ENCODE measurements at regions not wholly inside any gene's neighbourhood (a gene's known extent, or its start where the extent isn't known, plus 50 kb on each side); places are given as distances from the start of the nearest gene placed in this dataset.

DNA sequence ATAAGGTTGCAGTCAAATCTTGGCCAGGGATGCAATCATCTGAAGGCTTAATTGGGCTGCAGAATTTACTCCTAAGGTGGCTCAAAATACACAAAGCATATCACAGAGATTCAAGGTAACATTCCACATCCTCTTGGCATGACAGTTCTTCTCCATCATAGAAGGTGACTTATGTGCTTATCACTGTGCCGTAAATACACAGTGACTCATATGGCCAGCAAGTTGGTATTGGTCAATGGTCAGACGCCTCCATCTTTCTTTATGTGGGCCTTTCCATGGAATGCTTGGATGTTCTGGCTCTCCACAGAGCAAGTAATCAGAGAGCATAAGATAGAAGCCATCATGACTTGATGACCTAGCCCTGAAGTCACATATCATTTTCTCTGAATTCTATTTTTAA, 168.8 kb upstream of the ST8SIA2 start:
- DNase-seq: no peak

DNA sequence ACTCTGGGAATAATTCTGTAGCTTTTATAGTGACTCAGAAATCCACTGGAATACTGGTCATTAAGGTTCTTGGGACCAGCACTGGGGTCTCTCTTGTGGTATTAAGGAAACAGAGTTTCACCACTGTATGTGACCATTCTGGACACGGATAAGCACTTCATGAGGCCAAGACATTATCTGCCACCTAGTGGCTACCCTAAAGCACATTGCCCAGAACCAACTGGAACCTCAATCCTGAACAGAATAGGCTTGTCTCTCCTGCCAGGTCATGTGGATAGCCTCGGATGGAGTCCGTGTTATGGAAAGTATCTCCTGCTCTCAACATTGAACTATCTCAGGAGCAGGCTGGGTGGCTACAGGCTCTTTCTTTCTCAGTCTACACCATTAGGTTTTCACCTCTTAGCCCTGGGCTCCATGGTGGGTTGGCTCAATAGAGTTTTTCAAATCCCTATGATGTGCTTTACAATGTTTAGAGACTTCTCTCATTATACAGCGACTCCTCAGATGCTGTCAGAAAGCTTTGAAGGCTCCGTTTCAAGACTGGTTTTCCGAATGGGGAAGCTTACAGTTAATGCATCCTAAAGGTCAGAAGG, 167.6 kb upstream of the ST8SIA2 start:
- no peak for DNase-seq

DNA sequence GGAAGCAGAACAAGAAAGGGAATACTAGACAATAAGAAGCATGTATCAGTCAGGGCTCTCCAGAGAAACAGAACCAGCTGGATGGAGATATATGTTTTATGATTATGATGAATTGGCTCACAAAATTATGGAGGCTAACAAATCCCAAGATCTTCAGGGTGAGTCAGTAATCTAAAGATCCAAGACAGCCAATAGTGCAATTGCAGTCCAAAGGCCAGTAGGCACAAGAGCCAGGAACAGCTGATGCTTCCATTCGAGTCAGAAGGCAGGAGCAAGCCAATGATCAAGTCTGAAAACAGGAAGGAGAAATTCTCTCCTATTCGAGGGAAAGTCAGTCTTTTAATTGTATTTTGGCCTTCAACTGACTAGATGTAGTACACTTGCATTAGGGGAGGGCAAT, 164.9 kb upstream of the ST8SIA2 start:
- DNase-seq: no peak

DNA sequence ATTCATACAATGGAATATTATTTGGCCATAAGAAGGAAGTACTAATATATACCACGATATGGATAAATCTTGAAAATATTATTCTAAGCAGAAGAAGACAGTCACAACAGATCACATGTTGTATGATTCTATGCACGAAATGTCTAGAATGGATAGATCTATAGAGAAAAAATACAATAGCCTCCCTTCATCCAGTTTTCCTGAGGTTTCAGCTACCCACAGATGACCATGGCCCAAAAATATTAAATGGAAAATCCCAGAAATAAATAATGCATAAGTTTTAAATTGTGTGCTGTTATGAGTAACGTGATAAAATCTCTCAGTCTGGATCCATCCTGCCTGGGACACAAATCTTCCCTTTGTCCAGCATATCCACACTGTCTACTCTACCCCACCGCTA, 162.2 kb upstream of the ST8SIA2 start:
- no peak for DNase-seq

DNA sequence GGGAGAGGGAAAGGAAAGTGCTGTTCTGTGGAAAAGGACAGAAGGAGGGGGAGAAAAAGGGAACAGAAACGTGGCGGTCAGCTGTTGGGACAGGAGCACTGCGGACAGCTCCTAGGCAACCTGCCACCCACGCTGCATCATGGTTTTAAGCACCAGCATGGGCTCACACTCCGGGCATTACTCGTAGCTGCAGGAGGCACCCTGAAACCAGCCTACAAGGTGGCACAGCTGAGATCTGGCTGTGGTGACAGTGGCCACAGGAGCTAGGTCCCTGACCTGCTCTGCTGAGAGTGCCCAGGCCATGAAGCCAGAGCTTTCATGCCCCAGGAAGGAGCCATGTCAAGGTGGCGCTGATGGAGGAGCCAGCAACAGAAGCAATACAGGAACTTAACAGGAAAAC, 161.4 kb upstream of the ST8SIA2 start:
- no peak for DNase-seq

DNA sequence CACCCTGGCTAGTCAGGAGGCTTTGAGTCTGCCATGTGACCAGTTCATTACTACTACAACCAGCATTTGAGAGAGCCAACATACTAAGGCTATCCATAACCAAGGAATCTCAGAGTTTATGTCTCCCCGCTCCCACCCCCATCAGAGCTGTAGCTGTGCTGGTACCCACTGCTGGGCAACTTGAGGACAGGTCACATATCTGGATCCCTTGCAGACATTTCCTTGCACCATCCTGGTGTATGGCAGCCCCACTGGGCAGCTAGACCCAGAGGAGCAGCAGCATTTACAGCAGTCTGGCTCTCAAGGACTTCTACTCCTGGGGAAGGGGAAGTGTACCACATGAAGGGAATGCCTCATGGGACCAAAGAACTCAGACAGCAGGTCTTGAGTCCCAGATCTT, 160.8 kb upstream of the ST8SIA2 start:
- DNase-seq: no peak

DNA sequence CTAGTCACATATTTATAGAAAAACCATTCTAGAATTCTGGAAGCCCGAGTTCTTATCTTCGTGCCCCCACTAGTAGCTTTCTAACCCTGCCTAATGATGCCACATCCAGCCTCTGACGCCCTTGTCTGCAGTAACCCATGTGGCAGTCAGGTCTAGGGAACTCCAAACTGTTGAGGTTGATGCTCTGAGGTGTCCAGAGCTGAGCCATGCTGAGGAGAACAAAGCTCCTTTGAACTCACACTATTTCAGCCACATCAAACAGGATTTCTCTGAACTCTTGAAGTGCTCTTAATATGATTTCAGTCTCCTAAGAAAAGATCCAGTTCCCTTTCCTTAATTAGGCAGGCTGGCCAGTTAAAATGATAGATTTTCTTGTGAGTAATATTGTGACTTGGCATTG, 150.5 kb upstream of the ST8SIA2 start:
- DNase-seq: no peak

DNA sequence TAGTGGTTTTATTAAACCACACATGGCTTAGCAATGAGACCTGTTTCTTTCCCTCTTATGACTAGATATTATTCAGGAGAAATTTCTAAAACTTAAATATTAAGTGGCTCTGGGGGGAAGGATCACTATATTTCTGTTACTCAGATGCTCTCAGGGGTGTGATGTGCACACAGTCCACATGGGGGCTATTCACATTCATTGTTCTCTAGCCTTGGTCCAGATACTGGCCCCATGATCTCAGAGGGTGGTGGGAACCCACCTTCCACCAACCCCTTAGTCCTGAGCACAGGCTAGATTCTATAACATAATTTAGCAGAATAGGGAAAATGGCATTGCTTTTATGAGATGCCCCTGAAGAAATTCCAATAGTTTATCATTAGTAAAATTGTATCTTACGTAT, 149.0 kb upstream of the ST8SIA2 start:
- no peak for DNase-seq

DNA sequence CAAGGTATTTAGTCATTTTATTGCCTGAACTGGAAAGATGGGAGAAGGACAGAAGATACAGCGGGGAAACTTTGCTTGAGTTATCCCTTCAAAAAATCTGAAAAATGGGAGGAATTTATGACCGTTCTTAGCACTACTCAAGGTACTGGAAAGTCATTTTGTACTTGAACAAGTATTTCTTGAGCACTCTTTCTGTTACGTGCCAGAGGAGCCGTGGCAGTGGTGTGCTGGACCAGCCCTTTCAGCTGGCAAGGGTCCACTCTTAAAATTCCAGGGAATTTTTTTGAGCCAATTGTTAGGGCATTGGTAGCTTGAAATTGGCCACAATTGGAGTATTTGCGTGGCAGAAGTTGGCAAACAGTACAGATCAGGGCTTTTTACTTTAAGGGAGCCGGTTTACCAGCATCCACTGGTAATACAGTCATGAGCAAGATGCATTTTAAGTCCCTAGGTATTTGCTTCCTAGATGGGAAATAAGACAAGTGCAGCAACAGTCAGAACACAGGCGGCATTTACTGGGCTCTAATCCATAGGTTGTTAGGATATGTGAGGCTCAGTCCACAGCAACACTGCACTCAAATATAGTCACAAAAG, 145.9 kb upstream of the ST8SIA2 start:
- DNase-seq: no peak

DNA sequence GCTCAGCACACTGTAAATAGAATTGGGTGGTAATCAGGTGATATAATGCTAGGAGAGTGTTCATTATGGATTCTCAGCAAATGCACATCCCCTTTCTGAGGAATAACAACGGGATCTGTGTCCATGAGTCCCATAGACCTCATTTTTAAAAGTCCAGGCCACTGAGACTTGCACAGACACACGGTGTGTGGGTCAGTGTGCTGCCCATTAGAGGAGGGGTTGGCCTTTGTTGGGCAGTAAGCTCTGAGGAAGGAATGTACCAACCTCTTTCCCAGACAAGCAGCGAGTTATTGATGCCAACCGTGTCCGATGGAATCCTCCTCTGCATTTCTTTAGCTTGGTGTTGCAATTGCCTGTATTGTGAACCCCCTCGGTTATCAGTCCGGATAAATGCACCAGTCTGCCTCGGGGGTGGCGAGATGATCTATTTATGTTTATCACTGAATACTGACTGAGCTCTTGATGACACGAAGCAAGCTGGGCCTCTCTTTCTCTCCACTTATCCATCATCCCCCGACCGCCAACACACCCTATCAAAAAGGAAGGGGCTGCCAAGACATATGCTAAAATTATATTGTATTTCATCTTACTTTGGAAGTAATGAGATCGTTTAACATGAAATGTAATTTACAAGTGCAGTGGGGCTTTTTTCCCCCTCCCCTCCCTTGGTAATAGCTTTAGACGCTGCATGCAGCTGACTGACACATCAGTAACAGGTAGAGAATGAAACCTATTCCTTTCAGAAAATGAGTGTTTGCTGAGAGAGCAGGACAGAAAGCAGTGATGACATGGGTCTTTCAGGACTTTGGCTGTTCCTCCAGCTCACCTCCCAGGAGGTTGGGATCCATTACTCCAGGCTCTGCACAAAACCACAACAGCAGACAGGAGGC, 126.6 kb upstream of the ST8SIA2 start:
- no peak for DNase-seq

DNA sequence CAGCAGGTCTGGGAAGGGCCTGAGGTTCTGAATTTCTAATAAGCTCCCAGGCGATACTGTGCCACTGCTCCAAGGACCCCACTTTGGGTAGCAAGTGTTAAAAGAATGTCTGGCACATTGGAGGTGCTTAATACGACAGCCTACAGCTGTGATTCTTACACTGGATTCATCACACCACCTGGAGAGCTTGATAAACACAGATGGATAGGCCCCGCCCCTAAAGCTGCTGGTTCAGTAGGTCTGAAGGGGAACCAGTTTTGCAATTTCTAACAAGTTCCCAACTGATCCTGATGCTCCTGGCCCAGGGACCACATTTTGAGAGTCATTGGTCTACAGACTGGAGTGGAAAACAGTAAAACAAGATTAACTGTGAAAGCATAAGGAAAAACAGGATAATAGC, 124.8 kb upstream of the ST8SIA2 start:
- DNase-seq: no peak

DNA sequence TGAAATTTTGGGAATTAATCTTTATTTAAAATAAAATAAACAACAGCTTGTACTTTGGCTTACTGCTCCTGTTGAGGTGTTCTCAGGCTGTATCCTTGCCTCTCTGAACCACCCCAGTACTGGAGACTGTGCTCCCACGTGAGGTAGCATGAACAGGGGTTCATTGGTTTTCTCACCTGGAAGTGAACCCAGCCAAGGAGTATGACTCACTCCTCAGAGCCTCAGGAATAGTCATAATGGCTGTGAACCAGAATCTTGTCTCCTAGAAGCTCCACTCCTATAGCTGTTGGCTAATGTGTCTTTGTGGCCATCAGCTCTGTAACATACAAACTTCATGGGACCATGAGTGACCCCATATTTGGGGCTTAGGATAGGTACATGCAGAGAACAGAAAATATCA, 122.5 kb upstream of the ST8SIA2 start:
- DNase-seq: peak; percentile 10

DNA sequence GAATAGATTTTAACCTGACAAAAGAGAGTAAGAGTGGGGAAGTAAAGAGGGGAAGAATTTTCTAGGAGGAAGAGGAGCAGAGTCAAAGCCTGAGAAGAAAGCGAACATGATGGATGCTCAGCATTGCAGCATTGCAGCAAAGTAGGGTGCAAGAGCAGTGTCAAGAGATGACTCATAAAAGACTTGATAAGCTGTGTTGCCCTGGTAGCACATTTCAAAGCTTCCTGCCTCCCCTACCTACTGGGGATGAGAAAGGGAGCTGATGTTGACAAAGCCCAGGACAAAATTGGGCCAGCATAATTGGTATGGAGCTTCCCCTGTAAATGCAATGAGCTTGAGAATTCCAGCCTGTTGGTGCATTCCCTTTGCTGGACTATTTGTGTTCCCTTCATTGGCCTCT, 121.6 kb upstream of the ST8SIA2 start:
- peak; percentile 24 for DNase-seq

DNA sequence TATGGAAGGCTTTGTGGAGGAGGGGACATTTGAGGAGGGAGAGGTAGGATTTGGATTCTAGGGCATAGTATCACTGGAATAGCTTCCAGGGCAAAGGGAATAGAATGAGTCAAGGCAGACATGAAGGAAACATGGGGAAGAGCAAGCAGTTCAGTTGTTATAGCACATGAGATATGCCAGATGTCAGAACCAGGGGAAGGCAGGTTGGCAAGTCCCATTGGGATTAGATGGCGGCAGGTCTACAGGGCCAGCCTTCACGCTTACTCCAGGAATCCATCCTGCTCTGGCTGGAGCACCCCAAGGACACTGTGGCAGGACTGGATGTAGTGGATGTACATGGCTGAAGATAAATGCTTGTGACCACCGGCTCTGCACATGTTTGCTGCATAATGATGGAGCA, 120.4 kb upstream of the ST8SIA2 start:
- DNase-seq: no peak

DNA sequence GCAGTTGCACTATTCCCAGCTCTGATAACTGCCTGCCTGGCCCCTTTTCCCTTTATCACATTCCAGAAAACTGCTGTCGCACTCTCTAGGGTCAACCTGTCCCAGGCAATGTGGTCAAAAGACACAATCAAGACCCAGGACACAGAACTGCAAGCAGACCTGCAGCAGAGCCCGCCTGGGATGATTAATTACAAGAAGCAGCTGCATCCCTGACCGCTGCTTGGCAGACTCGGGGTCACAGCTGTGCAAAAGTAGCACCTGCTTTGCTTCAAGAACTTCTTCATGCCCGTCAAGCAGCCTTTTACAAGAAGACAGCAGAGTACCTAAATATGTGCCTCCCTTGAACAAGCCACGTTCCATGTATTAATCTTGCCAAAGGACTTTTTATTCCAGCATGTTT, 120.0 kb upstream of the ST8SIA2 start:
- DNase-seq: no peak

DNA sequence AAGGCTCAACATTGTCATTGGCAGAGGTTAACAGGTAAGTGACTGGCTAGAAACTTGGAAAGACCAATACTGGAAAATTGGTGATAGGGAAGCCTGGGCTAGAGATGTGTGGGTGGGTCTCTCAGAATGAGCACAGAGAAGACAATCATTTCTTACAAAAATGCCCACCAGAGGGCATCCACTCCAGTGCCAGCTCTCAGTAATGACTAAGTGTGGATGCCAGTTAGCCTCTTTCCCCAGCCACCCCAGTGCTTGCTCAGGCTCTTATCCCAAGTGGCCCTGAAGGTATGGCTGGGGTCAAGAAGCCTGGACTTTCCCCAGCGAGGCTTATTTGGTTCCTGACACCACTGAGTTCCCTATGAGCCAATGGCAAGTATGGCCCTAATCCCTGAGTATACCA, 115.9 kb upstream of the ST8SIA2 start:
- DNase-seq: no peak

DNA sequence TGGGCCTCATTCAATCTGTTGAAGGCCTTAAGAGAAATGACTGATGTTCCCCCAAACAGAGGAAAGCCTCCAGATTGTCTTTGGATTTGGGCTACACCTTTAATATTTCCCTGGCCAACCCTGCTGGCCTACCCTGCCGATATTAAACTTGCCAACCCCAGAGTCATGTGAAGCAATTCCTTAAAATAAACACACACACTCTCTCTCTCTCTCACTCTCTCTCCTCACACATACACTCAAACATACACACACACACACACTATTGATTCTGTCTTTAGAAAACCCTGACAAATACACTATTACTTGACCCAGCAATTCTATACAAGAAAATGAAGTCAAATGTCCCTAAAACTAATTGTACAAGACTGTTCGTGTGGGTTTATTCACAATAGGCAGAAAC, 109.9 kb upstream of the ST8SIA2 start:
- no peak for DNase-seq

DNA sequence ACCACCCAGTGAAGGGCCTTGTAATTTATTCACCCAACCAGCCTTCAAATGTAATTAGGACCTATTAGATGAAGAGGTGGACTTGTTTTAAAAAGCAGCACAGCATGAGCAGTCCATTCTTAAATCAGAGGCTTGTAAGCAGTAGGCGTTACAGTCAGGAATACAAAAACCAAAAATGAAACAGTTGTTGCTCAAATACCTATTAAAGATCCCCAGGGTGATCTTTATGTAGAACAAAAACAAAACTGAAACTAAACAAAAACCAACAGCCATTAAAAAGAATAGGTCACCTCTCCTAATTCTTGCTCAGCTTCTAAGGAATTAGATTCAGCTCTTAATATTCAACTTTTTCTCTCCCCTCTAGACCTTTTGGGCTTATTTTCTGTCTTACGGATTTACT, 104.9 kb upstream of the ST8SIA2 start:
- DNase-seq: no peak

DNA sequence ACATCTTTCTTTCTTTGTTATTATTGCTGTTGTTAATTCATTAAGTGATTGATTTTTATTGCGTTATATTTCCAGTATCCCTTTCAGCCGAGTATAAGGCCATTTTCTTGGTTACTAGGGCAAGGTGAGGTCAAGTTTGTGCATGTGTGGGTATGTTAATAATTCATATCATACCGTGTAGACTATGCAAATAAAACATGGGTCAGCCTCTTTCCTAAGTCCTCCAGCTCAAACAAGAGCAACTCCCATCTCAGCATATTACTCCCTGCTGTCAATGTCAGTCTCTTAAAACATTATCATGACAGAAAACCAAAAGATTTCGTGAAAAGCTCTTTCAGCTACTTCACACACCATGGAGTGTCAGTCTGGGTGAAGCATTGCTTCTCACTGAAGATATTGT, 103.9 kb upstream of the ST8SIA2 start:
- no peak for DNase-seq

DNA sequence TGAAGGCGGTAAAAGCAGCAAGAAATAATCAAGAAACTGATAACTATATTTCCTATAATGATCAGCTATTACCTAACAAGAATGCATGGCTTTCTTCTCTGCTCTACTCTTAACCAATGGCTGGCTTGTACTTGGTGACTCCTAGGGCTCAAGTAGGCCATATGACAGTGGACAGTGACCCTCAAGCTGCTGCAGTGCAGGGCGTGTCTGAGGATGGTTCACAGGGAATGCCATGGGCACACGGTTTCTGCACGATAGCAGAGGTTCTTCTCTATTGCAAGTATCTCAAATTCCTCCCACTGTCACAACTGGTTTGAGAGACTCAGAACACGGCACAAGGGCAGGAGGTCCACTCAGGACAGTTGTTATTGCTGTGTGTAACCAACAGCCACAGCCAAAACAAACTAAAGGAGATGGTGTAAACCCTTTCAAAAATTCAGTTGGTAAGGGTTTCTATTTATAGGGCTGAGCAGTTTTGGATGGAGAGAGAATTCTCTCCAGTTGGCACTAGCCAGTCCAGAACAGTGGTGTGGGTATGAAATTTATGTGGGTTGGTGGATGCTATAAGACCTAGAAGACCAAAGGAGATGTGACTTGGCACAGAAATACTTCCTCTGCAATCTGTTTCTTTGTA, 103.2 kb upstream of the ST8SIA2 start:
- no peak for DNase-seq

DNA sequence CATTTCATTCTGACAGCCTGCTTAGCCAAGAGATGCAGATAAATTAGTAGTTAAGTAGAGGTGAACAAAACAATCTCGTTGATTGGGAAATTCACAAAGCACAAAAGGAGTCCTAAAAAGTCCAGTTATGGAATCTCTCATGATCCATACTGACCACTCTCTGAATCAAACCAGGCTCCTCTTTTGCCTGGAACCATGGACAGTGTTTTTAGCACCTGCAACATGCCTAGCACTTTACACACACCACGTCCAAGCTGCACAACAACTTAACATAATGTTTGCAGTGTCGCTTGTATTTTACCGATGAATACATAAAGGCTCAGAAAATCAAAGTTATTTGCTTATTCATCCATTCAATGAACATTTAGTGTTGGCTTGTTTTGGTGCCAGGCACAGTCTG, 101.8 kb upstream of the ST8SIA2 start:
- DNase-seq: no peak

DNA sequence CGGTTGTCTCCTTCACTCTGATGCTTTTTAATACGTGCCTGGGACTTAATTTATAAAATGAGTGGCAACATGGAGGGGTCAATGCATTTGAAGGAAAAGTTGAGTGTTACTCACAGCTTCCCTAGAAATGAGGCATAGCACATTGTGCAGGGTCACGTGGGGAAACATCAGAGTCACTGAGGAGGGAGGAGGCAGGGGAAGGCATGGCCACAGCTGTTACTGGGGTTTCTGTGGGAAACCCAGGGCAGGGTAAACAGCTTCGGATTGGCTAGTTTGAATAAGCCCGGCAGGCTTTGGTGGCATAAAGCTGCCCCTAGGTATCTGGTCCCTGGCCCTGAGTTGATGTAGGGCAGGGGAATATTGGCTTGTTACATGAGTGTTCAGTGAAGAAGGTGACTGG, 98.9 kb upstream of the ST8SIA2 start:
- no peak for DNase-seq

DNA sequence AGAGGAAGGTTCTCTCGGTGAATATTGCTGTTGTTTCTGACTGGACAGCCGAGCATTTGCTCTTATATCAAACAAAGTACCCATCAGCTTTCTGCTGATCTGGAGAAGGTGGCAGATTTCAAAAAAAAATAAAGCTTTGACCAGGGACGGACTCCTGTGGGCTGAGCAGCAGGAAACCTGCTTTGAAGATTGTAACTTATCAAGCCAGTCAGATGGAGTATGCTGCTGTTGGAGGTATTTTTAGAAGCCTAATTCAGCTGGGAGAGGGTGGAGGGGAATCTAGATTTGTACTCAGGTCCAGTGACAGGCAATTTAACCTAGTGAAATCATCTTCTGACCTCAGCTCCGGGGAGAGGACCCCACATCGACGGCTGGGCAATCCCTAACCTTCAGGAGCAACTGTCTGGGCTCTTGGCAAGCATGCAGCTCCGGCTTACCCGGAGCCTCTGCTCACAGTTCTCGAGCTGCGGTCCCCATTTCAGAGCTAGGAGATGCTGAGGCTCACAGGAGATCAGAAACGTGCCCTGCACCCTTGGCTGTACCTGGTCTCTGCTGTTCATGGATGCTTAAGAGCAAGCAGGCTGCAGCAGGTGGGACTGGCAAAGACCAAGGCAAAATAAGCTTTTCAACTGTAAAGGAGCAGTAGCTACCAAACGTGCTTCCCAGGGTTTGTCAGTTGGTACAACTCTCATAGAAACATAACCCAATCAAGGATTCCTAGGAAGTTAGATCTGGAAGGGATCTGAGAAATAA, 89.3 kb upstream of the ST8SIA2 start:
- no peak for DNase-seq

All from NK-92 treated with Interleukin-12 subunit alpha and Interleukin-12 subunit beta, amount 100 ng/mL, for 24 hours (cell line).